HEK293 (cell line): ENCODE measurements at regions not wholly inside any gene's neighbourhood (a gene's known extent, or its start where the extent isn't known, plus 50 kb on each side); places are given as distances from the start of the nearest gene placed in this dataset.

Experiments
- CTCF ChIA-PET: fragments of 350-600 bp; formaldehyde crosslinking; extraction: SDS; loops from one replicate; lab custom pipeline; 2021; ENCODE audit warnings: antibody characterized with exemption; lab: Yijun Ruan, JAX
- POLR2A ChIA-PET: fragments of 300-600 bp; formaldehyde crosslinking; extraction: SDS; loops from one replicate; lab custom pipeline; 2020; ENCODE audit warnings: antibody characterized with exemption, inconsistent platforms; lab: Yijun Ruan, JAX
- H3K27ac ChIP-seq: fragments of 200-500 bp; sonication (Bioruptor generic); 2 replicates; pipeline ENCODE4 v1.5.1; 2014; ENCODE audit warnings: low read depth, low read length, control low read depth, inconsistent platforms; ENCODE audit errors: extremely low read depth
- H3K36me3 ChIP-seq, 2 experiments: fragments of 200-500 bp in 1 of 2; sonication (Bioruptor generic) in 1 of 2; 1 replicate in 1 of 2; 2 replicates in 1 of 2; pipeline ENCODE4 v1.5.1; 2014 to 2017; ENCODE audit warnings: inconsistent platforms in 2 of 2, low read length in 2 of 2; ENCODE audit not compliant: control insufficient read depth in 2 of 2, insufficient read depth in 1 of 2
- H3K4me1 ChIP-seq: fragments of 200-500 bp; sonication (Bioruptor generic); 2 replicates; pipeline ENCODE4 v1.5.1; 2014; ENCODE audit warnings: mild to moderate bottlenecking, low read length, inconsistent platforms; ENCODE audit not compliant: control insufficient read depth, insufficient read depth
- H3K4me3 ChIP-seq: 2 replicates; pipeline ENCODE4 v1.5.1; 2011; ENCODE audit warnings: low read depth, mild to moderate bottlenecking, control low read depth, low read length, moderate library complexity
- H3K9me3 ChIP-seq: fragments of 200-500 bp; sonication (Bioruptor generic); 2 replicates; pipeline ENCODE4 v1.5.1; 2014; ENCODE audit warnings: low read depth, low read length, inconsistent platforms; ENCODE audit not compliant: control insufficient read depth, insufficient read depth
- CTCF ChIP-seq: fragments of 450-650 bp; formaldehyde crosslinking; IDR thresholded peaks from 2 replicates; pipeline ENCODE4 v1.5.1; 2016; ENCODE audit warnings: missing biosample characterization, missing genetic modification characterization
- HOXD13 ChIP-seq: sonication (generic); formaldehyde crosslinking; IDR thresholded peaks from 2 replicates; pipeline ENCODE4 v1.8.0; 2022; ENCODE audit warnings: missing genetic modification reagents, borderline replicate concordance
- KLF9 ChIP-seq: fragments of 450-650 bp; formaldehyde crosslinking; IDR thresholded peaks from 2 replicates; pipeline ENCODE4 v1.5.1; 2016; ENCODE audit warnings: missing biosample characterization, missing genetic modification characterization, low read depth
- OVOL3 ChIP-seq: fragments of 450-650 bp; formaldehyde crosslinking; IDR thresholded peaks from 2 replicates; pipeline ENCODE4 v1.5.1; 2016; ENCODE audit warnings: missing biosample characterization, missing genetic modification characterization
- PRDM1 ChIP-seq: fragments of 450-650 bp; formaldehyde crosslinking; IDR thresholded peaks from 2 replicates; pipeline ENCODE4; 2016; ENCODE audit warnings: missing biosample characterization, missing genetic modification characterization
- REPIN1 ChIP-seq: fragments of 450-650 bp; formaldehyde crosslinking; IDR thresholded peaks from 2 replicates; pipeline ENCODE4 v1.5.1; 2017; ENCODE audit warnings: missing biosample characterization, missing genetic modification characterization, low read depth
- REST ChIP-seq: fragments of 450-650 bp; formaldehyde crosslinking; IDR thresholded peaks from 2 replicates; pipeline ENCODE4 v1.5.1; 2016; ENCODE audit warnings: missing biosample characterization, missing genetic modification characterization
- SP7 ChIP-seq: fragments of 450-650 bp; formaldehyde crosslinking; IDR thresholded peaks from 2 replicates; pipeline ENCODE4 v1.5.1; 2016; ENCODE audit warnings: missing biosample characterization, missing genetic modification characterization
- TRIM28 ChIP-seq: IDR thresholded peaks from 2 replicates; pipeline ENCODE4 v1.6.1; 2011; ENCODE audit warnings: low read length, control low read depth, borderline replicate concordance
- TSHZ1 ChIP-seq: fragments of 450-650 bp; formaldehyde crosslinking; IDR thresholded peaks from 2 replicates; pipeline ENCODE4 v1.5.1; 2016; ENCODE audit warnings: missing biosample characterization, missing genetic modification characterization, borderline replicate concordance
- ZFP41 ChIP-seq: fragments of 450-650 bp; formaldehyde crosslinking; IDR thresholded peaks from 2 replicates; pipeline ENCODE4 v1.5.1; 2016; ENCODE audit warnings: missing biosample characterization, missing genetic modification characterization, borderline replicate concordance
- ZFP69B ChIP-seq: fragments of 450-650 bp; formaldehyde crosslinking; IDR thresholded peaks from 2 replicates; pipeline ENCODE4 v1.5.1; 2016; ENCODE audit warnings: missing biosample characterization, missing genetic modification characterization
- ZNF138 ChIP-seq: fragments of 450-650 bp; formaldehyde crosslinking; IDR thresholded peaks from 2 replicates; pipeline ENCODE4 v1.5.1; 2016; ENCODE audit warnings: missing biosample characterization, missing genetic modification characterization, borderline replicate concordance
- ZNF157 ChIP-seq: fragments of 450-650 bp; formaldehyde crosslinking; IDR thresholded peaks from 2 replicates; pipeline ENCODE4 v1.5.1; 2016; ENCODE audit warnings: missing biosample characterization, missing genetic modification characterization
- ZNF16 ChIP-seq: fragments of 450-650 bp; formaldehyde crosslinking; IDR thresholded peaks from 2 replicates; pipeline ENCODE4 v1.5.1; 2016; ENCODE audit warnings: low read depth, missing biosample characterization, missing genetic modification characterization
- ZNF214 ChIP-seq: fragments of 450-650 bp; formaldehyde crosslinking; IDR thresholded peaks from 2 replicates; pipeline ENCODE4 v1.5.1; 2017; ENCODE audit warnings: missing biosample characterization, mild to moderate bottlenecking, missing genetic modification characterization, borderline replicate concordance
- ZNF223 ChIP-seq: fragments of 450-650 bp; formaldehyde crosslinking; IDR thresholded peaks from 2 replicates; pipeline ENCODE4 v1.5.1; 2016; ENCODE audit warnings: missing biosample characterization, missing genetic modification characterization
- ZNF266 ChIP-seq: fragments of 450-650 bp; formaldehyde crosslinking; IDR thresholded peaks from 2 replicates; pipeline ENCODE4 v1.5.1; 2016; ENCODE audit warnings: missing biosample characterization, missing genetic modification characterization, low read depth
- ZNF394 ChIP-seq: fragments of 450-650 bp; formaldehyde crosslinking; IDR thresholded peaks from 2 replicates; pipeline ENCODE4 v1.5.1; 2016; ENCODE audit warnings: missing biosample characterization, missing genetic modification characterization, mild to moderate bottlenecking, moderate library complexity, borderline replicate concordance
- ZNF623 ChIP-seq: fragments of 450-650 bp; formaldehyde crosslinking; IDR thresholded peaks from 2 replicates; pipeline ENCODE4 v1.5.1; 2016; ENCODE audit warnings: missing biosample characterization, missing genetic modification characterization
- ZNF626 ChIP-seq: fragments of 450-650 bp; sonication (Bioruptor Pico); formaldehyde crosslinking; IDR thresholded peaks from 2 replicates; pipeline ENCODE4 v1.5.1; 2018; ENCODE audit warnings: missing biosample characterization, missing genetic modification characterization, inconsistent platforms
- ZNF660 ChIP-seq: fragments of 450-650 bp; IDR thresholded peaks from 2 replicates; pipeline ENCODE4 v1.5.1; 2018; ENCODE audit warnings: missing biosample characterization, mild to moderate bottlenecking, missing genetic modification characterization
- ZNF692 ChIP-seq: fragments of 450-650 bp; formaldehyde crosslinking; IDR thresholded peaks from 2 replicates; pipeline ENCODE4 v1.5.1; 2016; ENCODE audit warnings: missing biosample characterization, missing genetic modification characterization
- ZNF768 ChIP-seq: fragments of 450-650 bp; formaldehyde crosslinking; IDR thresholded peaks from 2 replicates; pipeline ENCODE4 v1.5.1; 2018; ENCODE audit warnings: missing biosample characterization, mild to moderate bottlenecking, missing genetic modification characterization
- ZNF776 ChIP-seq: fragments of 450-650 bp; formaldehyde crosslinking; IDR thresholded peaks from 2 replicates; pipeline ENCODE4 v1.5.0; 2017; ENCODE audit warnings: missing biosample characterization, missing genetic modification characterization, borderline replicate concordance
- ZSCAN30 ChIP-seq: fragments of 450-650 bp; IDR thresholded peaks from 2 replicates; pipeline ENCODE4 v1.5.1; 2018; ENCODE audit warnings: missing biosample characterization, mild to moderate bottlenecking, missing genetic modification characterization, moderate library complexity

GRCh38 chr15:94130504-94130903 lies 100.9 kb upstream of the MCTP2 start (continued):
- no peak for TF ChIP-seq CTCF (tag by site-specific recombination)
- no peak for TF ChIP-seq ZNF138 (tag by site-specific recombination)
- TF ChIP-seq TRIM28: no peak
- TF ChIP-seq ZNF660 (tag by site-specific recombination): no peak
- no peak for TF ChIP-seq REST (tag by site-specific recombination)
- no peak for TF ChIP-seq ZFP69B (tag by site-specific recombination)
- no peak for TF ChIP-seq ZNF692 (tag by site-specific recombination)
- TF ChIP-seq ZNF776 (tag by site-specific recombination): no peak
- TF ChIP-seq, all 188 proteins: peak for 0

GRCh38 chr15:94127006-94127405 lies 104.4 kb upstream of the MCTP2 start:
- Histone ChIP-seq H3K36me3 (no peaks in the 10 kb centered on the region), H3K4me3 (no peak overlapping the region), H3K4me1 (no peaks in the 10 kb centered on the region), H3K27ac (no peak overlapping the region), H3K9me3 (no peaks in the 10 kb centered on the region)
- TF ChIP-seq ZNF16 (tag by site-specific recombination) (no peak), ZNF626 (tag by site-specific recombination) (no peak), ZSCAN30 (tag by site-specific recombination) (no peak), ZNF266 (tag by site-specific recombination) (no peak), ZNF223 (no peak), HOXD13 (CRISPR knock-in tag) (no peak), SP7 (no peak), ZNF214 (tag by site-specific recombination) (no peak), KLF9 (tag by site-specific recombination) (no peak), OVOL3 (no peak)
- ChIA-PET POLR2A (no interaction called here), CTCF (no interaction called here)

- H3K27ac ChIP-seq: no peak overlapping the region
- ChIA-PET CTCF (interaction anchor here (2.3 kb wide), 1 partner anchor 1095 kb away, joined by 9 read pairs; no protein-coding TSS in a partner anchor), POLR2A (no interaction called here)
- no peaks in the 10 kb centered on the region for H3K4me1 ChIP-seq
- no peak overlapping the region for H3K4me3 ChIP-seq
- H3K9me3 ChIP-seq: no peaks in the 10 kb centered on the region
- H3K36me3 ChIP-seq: no peaks in the 10 kb centered on the region
- TF ChIP-seq ZNF394 (no peak), ZNF157 (tag by site-specific recombination) (no peak), ZFP41 (tag by site-specific recombination) (no peak), REPIN1 (no peak), ZNF768 (tag by site-specific recombination) (no peak), ZNF623 (tag by site-specific recombination) (no peak), PRDM1 (tag by site-specific recombination) (no peak), TSHZ1 (tag by site-specific recombination) (no peak)
Observed at GRCh38 chr15:94125698-94126097, 105.7 kb upstream of the MCTP2 start.
